OCI-LY3 (cell line): ENCODE measurements at regions not wholly inside any gene's neighbourhood (a gene's known extent, or its start where the extent isn't known, plus 50 kb on each side); places are given as distances from the start of the nearest gene placed in this dataset.

Source experiments
- H2AFZ ChIP-seq: fragments of 200-600, 300-600 bp; shearing (Covaris generic); 2 replicates; pipeline ENCODE4 v1.6.0; 2014; ENCODE audit warnings: antibody characterized with exemption, low read depth, low read length
- H3K27ac ChIP-seq: fragments of 200-600, 300-600 bp; sonication (generic); 2 replicates; pipeline ENCODE4 v1.5.1; 2014; ENCODE audit warnings: mild to moderate bottlenecking, low read length, moderate library complexity, mixed read lengths
- H3K27me3 ChIP-seq: fragments of 200-600, 300-600 bp; sonication (generic); 2 replicates; pipeline ENCODE4 v1.6.1; 2014; ENCODE audit warnings: low read depth, low read length, mixed read lengths
- H3K36me3 ChIP-seq: fragments of 200-600, 300-600 bp; sonication (generic); replicated peaks from 2 replicates; pipeline ENCODE3; 2014; ENCODE audit warnings: low read depth, low read length, mixed read lengths
- H3K4me1 ChIP-seq: fragments of 300-600, 200-600 bp; sonication (generic); 2 replicates; pipeline ENCODE4 v1.6.1; 2014; ENCODE audit warnings: low read length, mixed read lengths
- H3K4me2 ChIP-seq: fragments of 200-600, 300-600 bp; sonication (generic); 2 replicates; pipeline ENCODE4 v1.6.1; 2014; ENCODE audit warnings: low read length, mixed read lengths
- H3K4me3 ChIP-seq: fragments of 300-600, 200-600 bp; sonication (generic); 2 replicates; pipeline ENCODE4 v1.5.1; 2014; ENCODE audit warnings: antibody characterized with exemption, mild to moderate bottlenecking, low read length, moderate library complexity
- H3K79me2 ChIP-seq: fragments of 300-600, 200-600 bp; shearing (Covaris generic); 2 replicates; pipeline ENCODE4 v1.6.1; 2014; ENCODE audit warnings: mild to moderate bottlenecking, low read length, mixed read lengths
- H3K9ac ChIP-seq: fragments of 300-600, 200-600 bp; shearing (Covaris generic); 2 replicates; pipeline ENCODE4 v1.6.0; 2014; ENCODE audit warnings: mild to moderate bottlenecking, low read length, moderate library complexity
- H3K9me3 ChIP-seq: fragments of 200-600, 300-600 bp; shearing (Covaris generic); 2 replicates; pipeline ENCODE4 v1.6.1; 2014; ENCODE audit warnings: low read length, mixed read lengths; ENCODE audit not compliant: insufficient read depth
- H4K20me1 ChIP-seq: fragments of 200-600, 300-600 bp; sonication (generic); 2 replicates; pipeline ENCODE4 v1.6.1; 2016; ENCODE audit warnings: low read length, mixed read lengths; ENCODE audit not compliant: insufficient read depth
- CTCF ChIP-seq: fragments of 200-600, 300-600 bp; sonication (generic); IDR thresholded peaks from 2 replicates; pipeline ENCODE4 v1.5.1; 2014; ENCODE audit warnings: antibody characterized with exemption, low read length, low read depth
- EZH2phosphoT487 ChIP-seq: fragments of 200-600 bp; shearing (Covaris generic); IDR thresholded peaks from 2 replicates; pipeline ENCODE4 v1.6.1; 2018; ENCODE audit warnings: antibody characterized with exemption, mixed run types, low read depth

GRCh38 chr1:79388694-79389361 is 382.3 kb upstream of the ADGRL4 start:
- no peak overlapping the region for H2AFZ ChIP-seq
- H3K4me2 ChIP-seq = no peak overlapping the region
- no peak overlapping the region for H3K4me3 ChIP-seq
- H3K4me1 ChIP-seq = no peaks in the 10 kb centered on the region
- no peak for TF ChIP-seq CTCF
- no peak for TF ChIP-seq EZH2phosphoT487
- no peak overlapping the region for H3K9ac ChIP-seq
- no peak overlapping the region for H3K27ac ChIP-seq
- H3K79me2 ChIP-seq = no peaks in the 10 kb centered on the region
- no peaks in the 10 kb centered on the region for H3K36me3 ChIP-seq
- H4K20me1 ChIP-seq = no peaks in the 10 kb centered on the region
- no peaks in the 10 kb centered on the region for H3K27me3 ChIP-seq
- no peaks in the 10 kb centered on the region for H3K9me3 ChIP-seq

- Histone ChIP-seq H4K20me1 (no peaks in the 10 kb centered on the region), H3K4me2 (no peak overlapping the region), H3K27ac (no peak overlapping the region), H3K4me1 (no peaks in the 10 kb centered on the region), H3K4me3 (no peak overlapping the region), H3K9me3 (no peaks in the 10 kb centered on the region), H2AFZ (no peak overlapping the region), H3K79me2 (no peaks in the 10 kb centered on the region), H3K9ac (no peak overlapping the region), H3K27me3 (no peaks in the 10 kb centered on the region), H3K36me3 (no peaks in the 10 kb centered on the region)
- no peak for TF ChIP-seq CTCF
- TF ChIP-seq EZH2phosphoT487 = no peak
Observed at GRCh38 chr1:79386730-79387129, 380.2 kb upstream of the ADGRL4 start.

GRCh38 chr1:79380078-79380477 is 373.5 kb upstream of the ADGRL4 start:
- Histone ChIP-seq H3K27ac (no peak overlapping the region), H3K9me3 (no peaks in the 10 kb centered on the region), H3K4me2 (no peak overlapping the region), H3K27me3 (no peaks in the 10 kb centered on the region), H2AFZ (no peak overlapping the region), H4K20me1 (no peaks in the 10 kb centered on the region), H3K79me2 (no peaks in the 10 kb centered on the region), H3K36me3 (no peaks in the 10 kb centered on the region), H3K4me3 (no peak overlapping the region), H3K9ac (no peak overlapping the region), H3K4me1 (no peaks in the 10 kb centered on the region)
- no peak for TF ChIP-seq CTCF
- TF ChIP-seq EZH2phosphoT487 = no peak

- Histone ChIP-seq H3K36me3 (no peaks in the 10 kb centered on the region), H3K27ac (no peak overlapping the region), H3K4me1 (no peaks in the 10 kb centered on the region)
Observed at GRCh38 chr1:79376106-79376505, 369.6 kb upstream of the ADGRL4 start.

More at GRCh38 chr1:79376106-79376505, 369.6 kb upstream of the ADGRL4 start:
- Histone ChIP-seq H2AFZ (no peak overlapping the region), H3K9me3 (no peaks in the 10 kb centered on the region), H3K79me2 (no peaks in the 10 kb centered on the region), H3K4me3 (no peak overlapping the region), H3K9ac (no peak overlapping the region), H3K27me3 (no peaks in the 10 kb centered on the region), H4K20me1 (no peaks in the 10 kb centered on the region), H3K4me2 (no peak overlapping the region)
- no peak for TF ChIP-seq CTCF
- no peak for TF ChIP-seq EZH2phosphoT487
